Right ventricle myocardium inferior (tissue), 1 donor: ENCODE measurements at regions not wholly inside any gene's neighbourhood (a gene's known extent, or its start where the extent isn't known, plus 50 kb on each side); places are given as distances from the start of the nearest gene placed in this dataset.

ENCODE experiments used
- ATAC-seq: fragments of 200-7000 bp; cut with Tn5 transposase; one replicate; pipeline ENCODE4 v1.9.1; 2020; ENCODE audit warnings: mild to moderate bottlenecking, moderate library complexity
- DNase-seq: peaks from one replicate; pipeline ENCODE4 v3.0.0; 2021; ENCODE audit errors: missing footprints
- intact Hi-C: fragments of 100-400 bp; cut with DNase I; formaldehyde crosslinking; loops from one replicate; pipeline ENCODE4 v1.11.0; 2022
- donor health status: DM: no; HTN: yes; CAD: no; lungs with severe emphysema.

- ATAC-seq: peak; percentile 40
- no peak for DNase-seq
- intact Hi-C loops: loop anchor here (2.0 kb wide), 1 partner anchor 99 kb away; no protein-coding TSS in a partner anchor
These were observed 60.2 kb upstream of the COMTD1 start for GRCh38 chr10:75295868-75296441.

GRCh38 chr10:75294866-75295701 is 59.3 kb upstream of the COMTD1 start:
- intact Hi-C loops: loop anchor here (2.0 kb wide), 1 partner anchor 100 kb away; no protein-coding TSS in a partner anchor
- peak; percentile 81 for ATAC-seq
- DNase-seq: peak; percentile 87

- ATAC-seq: peak; percentile 53
- no peak for DNase-seq
- intact Hi-C loops: loop anchor here (2.0 kb wide), 1 partner anchor 100 kb away; no protein-coding TSS in a partner anchor
These were observed 58.7 kb upstream of the COMTD1 start for GRCh38 chr10:75294518-75294865.

GRCh38 chr10:75294031-75294437 is 58.3 kb upstream of the COMTD1 start:
- intact Hi-C loops: loop anchor here (2.0 kb wide), 1 partner anchor 101 kb away; no protein-coding TSS in a partner anchor
- DNase-seq (no peak), ATAC-seq (no peak)

GRCh38 chr10:75293446-75293820 is 57.7 kb upstream of the COMTD1 start:
- DNase-seq (no peak), ATAC-seq (no peak)
- intact Hi-C loops: no loop called here

GRCh38 chr10:75292794-75293445 is 57.2 kb upstream of the COMTD1 start:
- no peak for ATAC-seq
- intact Hi-C loops: no loop called here
- no peak for DNase-seq

- intact Hi-C loops: no loop called here
- DNase-seq: no peak
- no peak for ATAC-seq
These were observed 56.0 kb upstream of the COMTD1 start for GRCh38 chr10:75291805-75292204.

GRCh38 chr10:75288140-75288711 is 52.5 kb upstream of the COMTD1 start:
- ATAC-seq: no peak
- intact Hi-C loops: no loop called here
- DNase-seq: no peak

GRCh38 chr10:75287697-75288096 is 51.9 kb upstream of the COMTD1 start:
- intact Hi-C loops: no loop called here
- ATAC-seq (no peak), DNase-seq (no peak)

GRCh38 chr10:75286901-75287300 is 51.1 kb upstream of the COMTD1 start:
- DNase-seq: no peak
- intact Hi-C loops: no loop called here

More at GRCh38 chr10:75286901-75287300, 51.1 kb upstream of the COMTD1 start:
- no peak for ATAC-seq
